GM04504 (cell line): ENCODE measurements at regions not wholly inside any gene's neighbourhood (a gene's known extent, or its start where the extent isn't known, plus 50 kb on each side); places are given as distances from the start of the nearest gene placed in this dataset.

Experiments used
- DNase-seq: peaks from one replicate; pipeline ENCODE4 v3.0.0-alpha.2; 2012; ENCODE audit warnings: low read depth

DNA sequence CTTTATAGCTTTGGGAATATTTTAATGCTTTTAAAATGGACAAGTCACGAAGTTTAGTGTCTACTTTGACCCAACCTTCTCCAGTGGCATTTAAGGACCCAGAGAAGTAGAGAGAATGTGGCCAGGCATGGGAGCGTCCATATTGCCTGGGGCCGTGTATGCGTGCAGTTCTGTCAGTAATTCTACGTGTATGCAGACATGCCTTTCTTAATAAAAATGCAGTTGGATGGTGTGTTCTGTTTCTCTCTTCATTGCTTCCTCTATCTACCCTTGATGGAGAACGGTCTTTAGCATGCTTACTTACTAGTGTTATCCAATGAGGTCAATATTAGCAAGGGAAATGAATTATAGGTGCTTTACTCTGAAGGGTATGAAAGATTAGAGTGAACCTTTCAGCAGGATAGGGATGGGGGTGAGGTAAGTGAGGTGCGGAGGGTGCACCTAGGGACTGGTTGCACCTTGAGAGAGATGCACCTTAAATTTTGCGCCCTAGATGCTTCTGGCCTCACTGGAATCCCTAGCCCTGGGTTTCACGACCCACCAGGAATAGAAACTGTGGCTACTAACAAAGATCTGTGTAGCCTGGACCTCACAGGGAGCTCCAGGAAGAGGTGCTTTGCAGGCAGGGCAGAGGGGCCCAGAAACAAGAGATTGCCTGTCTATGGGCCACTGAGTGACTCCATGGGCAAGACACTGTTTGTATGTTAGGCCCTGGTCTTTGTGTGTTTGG lies 194.3 kb downstream of the MYCN start:
- no peak for DNase-seq

DNA sequence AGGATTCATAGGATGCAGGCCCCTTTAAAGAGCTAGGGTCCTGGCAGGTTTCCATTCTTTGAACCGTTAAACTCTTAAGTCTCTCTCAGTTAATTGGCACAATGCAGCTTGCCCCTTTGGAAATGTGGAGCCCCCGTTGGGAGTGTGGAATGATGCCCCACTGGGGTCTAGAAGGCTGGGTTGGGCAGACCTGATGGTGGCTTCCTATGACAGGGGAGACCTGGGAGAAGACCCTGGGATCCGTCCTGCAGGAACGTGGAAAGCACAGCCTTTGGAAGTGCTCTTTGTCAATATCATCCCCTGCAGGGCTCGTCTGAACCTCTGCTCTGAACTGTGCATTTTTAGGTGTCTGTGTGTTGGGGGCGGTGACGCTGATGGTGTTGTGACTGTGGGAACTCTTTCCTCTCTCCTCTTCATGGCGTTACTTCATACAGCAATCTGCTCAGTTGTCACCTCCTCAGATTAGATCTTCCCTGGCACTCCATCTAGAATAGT lies 190.6 kb downstream of the MYCN start:
- no peak for DNase-seq

- DNase-seq, result no peak
Measured at GRCh38 chr2:16130541-16130880, 190.2 kb downstream of the MYCN start.

DNA sequence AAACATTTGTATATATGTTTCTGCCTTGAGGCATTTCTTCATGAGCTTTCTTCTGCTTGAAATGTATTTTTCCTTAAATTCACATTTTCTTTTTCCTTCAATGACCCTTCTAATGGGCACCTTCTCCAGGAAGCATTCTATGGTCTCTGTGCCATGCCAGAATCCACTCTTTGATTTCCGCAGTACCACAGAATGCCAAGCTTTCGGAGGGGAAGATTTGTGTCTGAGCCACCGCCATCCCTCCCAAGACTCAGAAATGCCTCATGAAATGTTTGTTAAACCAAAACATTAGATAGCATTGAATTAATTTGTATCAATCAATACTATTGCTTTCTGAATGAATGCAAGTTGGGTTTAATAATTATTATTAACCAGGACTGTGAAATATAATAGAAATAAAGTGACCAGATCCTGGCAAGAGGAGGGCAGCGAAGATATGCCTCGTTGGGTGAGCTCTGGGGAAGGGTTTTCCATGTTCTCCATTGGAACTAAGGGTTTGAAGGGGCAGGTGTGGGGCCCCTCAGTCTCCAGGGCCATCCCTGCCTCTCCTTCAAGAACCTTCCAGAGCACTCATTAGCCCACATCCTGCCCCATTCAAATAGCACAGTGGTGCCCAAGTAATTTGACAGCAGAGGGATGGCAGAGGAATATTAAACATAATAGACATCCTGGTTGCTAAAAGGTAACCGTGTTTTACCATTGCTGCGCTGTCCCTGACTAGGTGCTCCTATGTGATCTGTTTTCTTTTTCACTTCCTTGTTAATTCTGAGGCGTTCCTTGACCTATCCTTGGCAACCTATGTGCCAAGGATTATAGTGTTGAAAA lies 189.6 kb downstream of the MYCN start:
- DNase-seq, result no peak

- DNase-seq, result no peak
Measured at GRCh38 chr2:16128746-16129610, 188.6 kb downstream of the MYCN start.

DNA sequence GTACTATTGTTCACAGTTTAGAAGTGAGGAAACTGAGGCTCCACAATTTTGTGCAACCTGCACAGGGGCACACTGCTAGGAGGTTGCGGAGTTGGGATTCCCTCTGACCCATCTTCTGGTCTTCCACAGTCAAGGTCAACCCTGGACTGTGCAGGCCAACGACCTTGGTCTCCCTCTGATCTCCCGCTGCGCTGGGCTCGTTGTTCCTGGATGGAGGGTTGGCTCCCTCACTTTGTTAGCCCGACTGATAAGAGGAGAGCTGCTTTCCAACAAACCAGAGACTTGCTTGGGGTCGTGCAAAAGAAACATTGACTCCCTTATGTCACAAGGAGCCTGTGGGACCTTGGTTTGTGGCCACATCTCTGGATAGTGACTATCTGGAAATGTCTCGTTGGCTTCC lies 187.6 kb downstream of the MYCN start:
- DNase-seq, result no peak

DNA sequence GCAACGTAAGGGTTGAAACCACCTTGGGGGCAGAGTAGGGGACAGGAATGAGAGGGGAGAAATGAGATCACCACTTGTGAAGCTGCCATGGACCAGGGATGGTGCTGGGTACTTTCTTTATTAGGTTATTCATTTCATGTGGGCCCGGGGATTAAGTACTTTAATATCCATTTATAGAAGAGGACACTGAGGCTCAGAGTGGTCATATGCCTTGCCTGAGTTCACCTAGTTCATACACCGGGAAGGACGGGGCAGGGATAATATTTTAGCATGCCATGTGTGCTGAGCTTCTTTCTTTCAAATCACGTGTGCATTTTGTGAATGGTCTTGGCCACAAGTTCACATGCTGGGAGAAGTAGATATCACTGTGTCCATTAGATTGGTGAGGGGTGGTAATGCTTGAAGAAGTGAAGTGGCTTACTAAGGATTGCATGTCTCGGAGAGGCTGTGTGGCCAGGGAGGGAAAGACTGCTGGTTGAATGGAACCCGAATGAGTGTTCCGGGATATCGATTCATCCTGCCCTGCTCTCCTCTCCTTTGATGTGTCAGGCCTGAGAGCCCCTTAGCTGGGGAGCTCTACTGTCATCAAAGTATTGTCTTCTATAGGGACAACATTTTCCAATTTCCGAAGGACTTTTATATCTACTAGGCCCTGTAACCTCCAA lies 187.1 kb downstream of the MYCN start:
- DNase-seq, result no peak

DNA sequence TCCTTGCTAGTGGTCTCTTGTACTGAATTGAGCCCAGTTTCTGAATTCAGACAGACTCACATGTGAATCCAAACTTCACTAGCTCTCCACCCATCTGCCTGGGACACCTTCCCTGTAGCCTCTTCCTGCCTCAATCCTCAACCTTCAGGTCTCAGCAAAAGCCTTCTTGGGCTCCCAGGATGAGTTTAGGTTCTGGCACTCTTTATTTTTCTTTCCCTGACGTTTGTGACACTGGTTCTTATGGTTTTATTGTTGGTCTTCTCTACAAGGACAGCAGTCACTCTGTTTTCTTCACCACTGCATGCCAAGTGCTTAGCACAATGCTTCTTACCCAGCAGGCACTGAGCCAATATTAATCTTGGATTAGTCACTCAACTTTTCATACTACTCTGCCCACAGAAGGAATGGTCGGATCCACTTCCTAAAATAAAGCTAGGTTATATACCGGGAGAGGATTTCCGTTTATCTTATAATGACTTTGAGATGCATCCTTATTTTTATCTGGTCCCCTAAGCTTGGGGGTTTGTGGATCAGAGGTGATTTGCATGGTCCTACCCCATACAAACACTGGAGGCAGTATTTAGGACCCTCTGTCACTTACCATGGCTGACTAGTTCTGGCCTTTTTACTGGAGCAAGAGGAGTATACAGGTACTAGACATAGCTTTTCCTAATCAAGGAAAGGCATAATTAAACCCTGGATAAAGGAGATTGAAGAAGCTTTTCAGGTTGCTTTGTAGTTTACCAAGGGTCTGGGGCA lies 186.3 kb downstream of the MYCN start:
- DNase-seq, result no peak

- no peak for DNase-seq
Measured at GRCh38 chr2:16125614-16126516, 185.5 kb downstream of the MYCN start.

DNA sequence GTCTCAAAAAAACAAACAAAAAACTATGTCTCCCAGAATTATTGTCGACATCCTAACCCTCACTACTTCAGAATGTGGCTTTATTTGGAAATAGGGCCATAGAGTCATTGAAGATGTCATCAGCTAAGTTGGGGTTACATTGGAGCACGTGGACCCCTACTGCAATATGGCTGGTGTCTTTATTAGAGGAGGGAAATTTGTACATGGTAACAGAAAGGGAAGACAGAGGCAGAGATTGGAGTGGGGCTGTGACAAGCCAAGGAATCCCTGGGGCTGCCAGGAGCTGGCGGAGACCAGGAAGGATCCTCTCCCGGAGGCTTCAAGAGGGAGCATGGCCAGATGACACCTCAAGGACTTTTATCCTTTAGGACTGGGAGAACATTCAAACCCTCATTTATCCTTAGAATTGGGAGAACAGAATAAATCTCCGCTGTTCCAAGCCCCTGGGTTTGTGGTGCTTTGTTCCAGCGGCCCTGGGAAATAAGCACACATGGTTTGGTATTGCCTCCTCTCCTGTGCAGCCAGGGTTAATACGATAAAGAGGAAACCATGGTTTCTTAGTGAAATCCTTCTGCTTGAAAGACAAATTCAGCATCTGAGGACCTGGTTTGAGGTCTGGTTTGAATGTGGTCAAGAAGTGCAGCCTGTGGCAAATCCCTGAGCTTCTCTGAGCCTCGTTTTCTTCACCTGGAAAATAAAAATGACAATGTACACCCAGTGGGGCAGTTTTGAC lies 184.7 kb downstream of the MYCN start:
- DNase-seq, result no peak

GRCh38 chr2:16123856-16124780 lies 183.8 kb downstream of the MYCN start:
- DNase-seq, result no peak

GRCh38 chr2:16123421-16123820 lies 183.1 kb downstream of the MYCN start:
- DNase-seq, result no peak

DNA sequence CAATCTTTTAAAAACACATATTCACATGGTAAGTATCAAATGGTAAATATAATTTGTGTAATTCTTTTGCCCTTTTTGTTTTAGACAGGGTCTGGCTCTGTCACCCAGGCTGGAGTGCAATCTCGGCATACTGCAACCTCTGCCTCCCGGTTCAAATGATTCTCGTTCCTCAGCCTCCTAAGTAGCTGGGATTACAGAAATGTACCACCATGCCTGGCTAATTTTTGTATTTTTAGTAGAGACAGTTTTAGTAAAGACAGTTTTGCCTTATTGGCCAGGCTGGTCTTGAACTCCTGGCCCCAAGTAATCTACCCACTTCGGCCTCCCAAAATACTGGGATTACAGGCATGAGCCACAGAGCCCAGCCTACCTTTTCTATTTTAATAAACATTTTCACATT lies 182.2 kb downstream of the MYCN start:
- DNase-seq, result no peak

DNA sequence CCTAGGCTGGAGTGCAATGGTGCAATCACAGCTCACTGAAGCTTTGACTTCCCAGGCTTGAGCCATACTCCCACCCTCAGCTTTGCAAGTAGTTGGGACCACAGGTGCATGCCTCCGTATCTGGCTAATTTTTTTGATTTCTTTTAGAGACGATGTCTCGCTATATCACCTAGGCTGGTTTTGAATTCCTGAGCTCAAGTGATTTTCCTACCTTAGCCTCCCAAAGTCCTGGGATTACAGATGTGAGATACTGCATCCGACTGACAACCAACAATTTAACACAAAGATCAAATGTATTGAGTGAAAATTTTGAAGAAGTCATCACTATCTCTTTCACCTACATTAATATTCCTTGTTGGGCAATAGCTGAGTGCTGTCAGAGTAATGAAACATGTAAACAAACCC lies 181.6 kb downstream of the MYCN start:
- no peak for DNase-seq

- DNase-seq, result no peak
Measured at GRCh38 chr2:16121231-16121985, 181.1 kb downstream of the MYCN start.

- DNase-seq, result no peak
Measured at GRCh38 chr2:16120591-16121180, 180.3 kb downstream of the MYCN start.

DNA sequence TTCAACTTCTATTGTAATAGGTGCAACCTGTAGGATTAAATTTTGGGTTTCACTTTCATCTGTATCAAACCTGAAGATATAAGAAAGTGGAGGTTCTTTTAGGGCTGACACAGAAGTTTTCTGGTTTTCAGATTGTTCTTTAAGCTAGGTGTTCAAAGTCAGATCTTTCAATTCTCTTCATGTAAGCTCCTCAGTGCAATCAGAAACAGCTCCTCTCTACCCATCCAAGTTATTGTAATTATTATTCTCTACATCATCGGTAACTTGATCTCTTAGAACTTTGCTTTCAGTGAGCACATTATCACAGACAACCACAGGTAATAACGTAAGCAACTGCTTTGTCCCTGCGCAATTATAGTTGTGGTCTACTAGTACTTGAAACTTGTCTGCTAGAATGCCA lies 179.4 kb downstream of the MYCN start:
- DNase-seq, result no peak
